Uterus (tissue), 3 donors: ENCODE measurements at regions not wholly inside any gene's neighbourhood (a gene's known extent, or its start where the extent isn't known, plus 50 kb on each side); places are given as distances from the start of the nearest gene placed in this dataset.

Experiments
- DNase-seq, 2 donors: peaks; one replicate each; pipeline ENCODE4 v3.0.0-alpha.2; 2019 to 2020
- H3K27ac ChIP-seq, 2 donors: fragments of 200-600 bp; sonication (generic); 1 replicate in 1 of 2; 2 replicates in 1 of 2; pipeline ENCODE4 v1.5.1; 2016 to 2018
- H3K27me3 ChIP-seq, 2 donors: fragments of 200-600 bp; sonication (generic); one replicate each; pipeline ENCODE4 v1.5.1; 2018 to 2019; ENCODE audit warnings: control low read depth in 1 of 2
- H3K36me3 ChIP-seq, 2 donors: fragments of 200-600 bp; sonication (generic); one replicate each; pipeline ENCODE4 v1.5.1; 2019; ENCODE audit warnings: control low read depth in 1 of 2
- H3K4me1 ChIP-seq, 2 donors: fragments of 200-600 bp; sonication (generic); one replicate each; pipeline ENCODE4 v1.5.1; 2018 to 2019; ENCODE audit warnings: control low read depth in 1 of 2
- H3K4me3 ChIP-seq, 2 donors: fragments of 200-600 bp; sonication (generic); 1 replicate in 1 of 2; 2 replicates in 1 of 2; pipeline ENCODE4 v1.5.1; 2018 to 2019; ENCODE audit warnings: mild to moderate bottlenecking in 1 of 2
- H3K9me3 ChIP-seq, 2 donors: fragments of 200-600 bp; sonication (generic); one replicate each; pipeline ENCODE4 v1.5.1; 2019; ENCODE audit warnings: control low read depth in 1 of 2
- POLR2A ChIP-seq, 2 donors: fragments of 450-650 bp; IDR thresholded peaks; one replicate each; pipeline ENCODE4 v1.6.1; 2016; ENCODE audit warnings: antibody characterized with exemption in 2 of 2, mild to moderate bottlenecking in 1 of 2, moderate library complexity in 1 of 2
- intact Hi-C: fragments of 100-400 bp; cut with DNase I; formaldehyde crosslinking; loops from one replicate; pipeline ENCODE4 v1.15.1; 2023; ENCODE audit warnings: low total_unique reads
- TF ChIP-seq, protein P1 (sequence below), 4 experiments: fragments of 200-600 bp in 2 of 4; fragments of 450-650 bp in 2 of 4; sonication (generic) in 2 of 4; IDR thresholded peaks; one replicate each; pipeline ENCODE4 v1.5.1; 2016 to 2019; ENCODE audit warnings: antibody characterized with exemption in 4 of 4, mild to moderate bottlenecking in 2 of 4, moderate library complexity in 1 of 4
- donor health status: DM: yes; HTN: yes; CAD: no.

DNA sequence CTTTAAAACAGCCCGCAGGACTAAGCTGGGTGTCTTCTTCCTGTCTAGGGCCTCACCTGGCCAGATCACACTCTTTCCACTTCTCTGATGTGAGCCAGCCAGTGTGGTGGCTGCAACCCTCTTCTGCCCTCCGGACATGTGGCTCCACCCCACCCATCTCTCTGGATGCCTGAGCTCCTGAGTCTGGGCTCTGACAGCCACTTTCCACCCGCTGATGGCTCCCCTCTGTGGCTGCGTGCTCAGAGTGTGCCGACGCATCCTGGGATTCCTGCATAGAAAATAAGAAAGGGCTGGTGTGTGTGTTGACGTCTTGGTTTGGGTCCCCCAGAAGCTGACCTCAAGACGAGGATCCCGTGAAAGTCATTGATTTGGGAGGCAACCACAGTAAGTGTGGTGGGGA is 181.6 kb downstream of the URI1 start:
- intact Hi-C loops: no loop called here
- Histone ChIP-seq H3K36me3 (no peaks in the 10 kb centered on the region), H3K9me3 (no peaks in the 10 kb centered on the region), H3K27ac (no peak overlapping the region), H3K4me3 (no peak overlapping the region), H3K4me1 (no peaks in the 10 kb centered on the region), H3K27me3 (no peaks in the 10 kb centered on the region)
- no peak for DNase-seq
- TF ChIP-seq, protein P1, sequence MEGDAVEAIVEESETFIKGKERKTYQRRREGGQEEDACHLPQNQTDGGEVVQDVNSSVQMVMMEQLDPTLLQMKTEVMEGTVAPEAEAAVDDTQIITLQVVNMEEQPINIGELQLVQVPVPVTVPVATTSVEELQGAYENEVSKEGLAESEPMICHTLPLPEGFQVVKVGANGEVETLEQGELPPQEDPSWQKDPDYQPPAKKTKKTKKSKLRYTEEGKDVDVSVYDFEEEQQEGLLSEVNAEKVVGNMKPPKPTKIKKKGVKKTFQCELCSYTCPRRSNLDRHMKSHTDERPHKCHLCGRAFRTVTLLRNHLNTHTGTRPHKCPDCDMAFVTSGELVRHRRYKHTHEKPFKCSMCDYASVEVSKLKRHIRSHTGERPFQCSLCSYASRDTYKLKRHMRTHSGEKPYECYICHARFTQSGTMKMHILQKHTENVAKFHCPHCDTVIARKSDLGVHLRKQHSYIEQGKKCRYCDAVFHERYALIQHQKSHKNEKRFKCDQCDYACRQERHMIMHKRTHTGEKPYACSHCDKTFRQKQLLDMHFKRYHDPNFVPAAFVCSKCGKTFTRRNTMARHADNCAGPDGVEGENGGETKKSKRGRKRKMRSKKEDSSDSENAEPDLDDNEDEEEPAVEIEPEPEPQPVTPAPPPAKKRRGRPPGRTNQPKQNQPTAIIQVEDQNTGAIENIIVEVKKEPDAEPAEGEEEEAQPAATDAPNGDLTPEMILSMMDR (IDR thresholded peaks at IDR 0.05): no peak
- no peak for TF ChIP-seq POLR2A (IDR thresholded peaks at IDR 0.05)

DNA sequence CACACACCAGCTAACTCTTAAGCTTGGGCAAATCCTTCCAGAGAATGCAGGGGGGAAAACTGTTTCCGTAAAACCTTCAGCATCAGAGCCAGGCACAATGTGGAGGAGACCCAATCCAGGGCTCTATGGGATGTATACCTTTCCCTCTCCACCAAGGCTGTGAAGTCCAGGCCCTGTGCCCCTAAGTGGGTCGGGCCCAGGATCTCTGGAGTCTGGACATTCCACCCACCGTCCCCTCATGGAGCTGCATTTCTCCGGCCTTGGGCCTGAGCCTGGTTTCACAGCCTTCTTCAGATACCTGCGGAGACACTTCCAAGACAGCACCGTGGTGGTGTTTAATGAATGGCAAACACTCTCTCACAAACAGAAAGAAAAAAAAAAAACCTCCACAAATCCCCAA is 186.2 kb downstream of the URI1 start:
- H3K9me3 ChIP-seq: no peaks in the 10 kb centered on the region
- intact Hi-C loops: no loop called here
- no peak overlapping the region for H3K4me3 ChIP-seq
- no peak overlapping the region for H3K27ac ChIP-seq
- H3K27me3 ChIP-seq: no peaks in the 10 kb centered on the region
- TF ChIP-seq, protein P1 (IDR thresholded peaks at IDR 0.05): no peak
- no peak for TF ChIP-seq POLR2A (IDR thresholded peaks at IDR 0.05)
- H3K4me1 ChIP-seq: no peaks in the 10 kb centered on the region
- DNase-seq: no peak
- H3K36me3 ChIP-seq: no peaks in the 10 kb centered on the region

DNA sequence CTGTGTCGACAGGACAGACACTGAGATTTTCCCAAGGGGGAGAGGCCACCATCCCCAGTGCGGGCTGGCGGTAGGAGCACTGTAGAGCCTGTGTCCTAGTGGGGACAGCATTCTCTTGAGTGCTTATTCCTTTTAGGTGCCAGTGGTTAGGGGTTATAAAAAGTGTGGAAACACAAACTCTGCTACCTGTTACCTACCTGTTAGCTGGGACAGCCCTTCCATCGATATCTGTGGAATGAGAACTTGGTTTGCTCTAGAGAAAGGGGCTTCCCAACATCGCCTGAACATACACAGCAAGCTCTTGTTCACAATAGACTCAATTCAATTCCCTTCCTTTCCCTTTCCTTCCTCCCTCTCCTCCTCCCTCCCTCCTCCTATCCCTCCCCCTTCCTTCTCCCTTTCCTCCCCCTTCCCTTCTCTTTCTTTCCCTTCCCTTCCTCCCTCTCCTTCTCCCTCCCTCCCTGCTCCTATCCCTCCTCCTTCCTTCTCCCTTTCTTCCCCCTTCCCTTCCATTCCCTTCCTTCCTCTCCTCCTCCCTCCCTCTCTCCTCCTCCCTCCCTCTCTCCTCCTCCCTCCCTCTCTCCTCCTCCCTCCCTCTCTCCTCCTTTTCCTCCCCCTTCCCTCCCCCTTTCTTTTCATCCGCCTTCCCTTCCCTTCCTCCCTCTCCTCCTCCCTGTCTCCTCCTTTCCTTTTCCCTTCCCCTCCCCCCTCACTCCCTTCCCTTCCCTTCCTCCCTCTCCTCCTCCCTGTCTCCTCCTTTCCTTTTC is 188.5 kb downstream of the URI1 start:
- TF ChIP-seq, protein P1 (IDR thresholded peaks at IDR 0.05): no peak
- TF ChIP-seq POLR2A (IDR thresholded peaks at IDR 0.05): no peak
- H3K27ac ChIP-seq: no peak overlapping the region

DNA sequence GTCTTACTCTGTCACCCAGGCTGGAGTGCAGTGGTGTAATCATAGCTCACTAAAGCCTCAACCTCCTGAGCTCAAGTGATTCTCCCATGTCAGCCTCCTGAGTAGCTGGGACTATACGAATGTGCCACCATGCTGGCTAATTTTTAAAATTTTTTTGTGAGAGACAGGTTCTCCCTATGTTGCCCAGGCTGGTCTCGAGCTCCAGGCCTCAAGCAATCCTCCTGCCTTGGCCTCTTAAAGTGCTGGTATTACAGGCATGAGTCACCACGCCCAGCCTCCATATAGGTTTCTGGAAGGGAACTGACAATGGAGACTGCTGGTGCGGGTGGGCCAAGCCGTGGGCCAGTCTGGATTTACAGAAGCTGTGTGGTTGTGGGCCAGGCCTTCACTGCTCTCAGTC is 189.2 kb downstream of the URI1 start:
- Histone ChIP-seq H3K36me3 (no peaks in the 10 kb centered on the region), H3K9me3 (no peaks in the 10 kb centered on the region), H3K4me3 (no peak overlapping the region), H3K27ac (no peak overlapping the region), H3K27me3 (no peaks in the 10 kb centered on the region), H3K4me1 (no peaks in the 10 kb centered on the region)
- no peak for DNase-seq
- TF ChIP-seq, protein P1 (IDR thresholded peaks at IDR 0.05): no peak
- no peak for TF ChIP-seq POLR2A (IDR thresholded peaks at IDR 0.05)
- intact Hi-C loops: no loop called here

More for the DNA sequence above, 188.5 kb downstream of the URI1 start:
- Histone ChIP-seq H3K9me3 (no peaks in the 10 kb centered on the region), H3K4me1 (no peaks in the 10 kb centered on the region), H3K4me3 (no peak overlapping the region), H3K27me3 (no peaks in the 10 kb centered on the region), H3K36me3 (no peaks in the 10 kb centered on the region)
- no peak for DNase-seq
- intact Hi-C loops: no loop called here

DNA sequence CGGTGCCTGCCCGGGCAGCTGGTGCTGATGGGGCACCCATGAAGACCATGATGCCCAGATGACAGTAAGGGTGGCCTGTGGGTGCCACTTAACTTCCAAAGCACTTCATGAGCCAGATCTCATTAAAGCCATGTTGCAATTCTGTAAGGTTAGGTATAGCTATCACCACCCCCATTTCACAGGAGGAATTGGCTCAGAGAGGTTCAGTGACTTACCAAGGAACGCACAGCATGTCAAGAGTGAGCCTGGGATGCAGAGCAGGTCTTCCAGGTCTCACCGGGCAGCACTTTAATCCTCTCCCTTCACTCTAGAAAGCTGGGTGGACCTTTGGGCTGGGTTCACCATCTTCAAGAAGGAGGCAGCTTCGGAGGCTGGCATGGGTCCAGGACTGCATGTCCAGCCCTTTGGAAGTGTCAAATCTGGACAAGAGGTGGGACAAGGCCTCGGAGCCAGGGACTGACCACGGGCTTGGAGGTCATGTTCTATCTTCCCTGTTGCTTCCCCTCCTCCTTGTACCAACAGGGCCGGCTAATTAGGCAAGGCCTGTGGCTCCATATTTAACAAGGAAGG is 189.8 kb downstream of the URI1 start:
- Histone ChIP-seq H3K4me3 (no peak overlapping the region), H3K27me3 (no peaks in the 10 kb centered on the region), H3K36me3 (no peaks in the 10 kb centered on the region), H3K27ac (no peak overlapping the region), H3K9me3 (no peaks in the 10 kb centered on the region), H3K4me1 (no peaks in the 10 kb centered on the region)
- DNase-seq: no peak
- TF ChIP-seq, protein P1 (IDR thresholded peaks at IDR 0.05): no peak
- no peak for TF ChIP-seq POLR2A (IDR thresholded peaks at IDR 0.05)
- intact Hi-C loops: no loop called here
